ENCODE measurements at regions not wholly inside any gene's neighbourhood (a gene's known extent, or its start where the extent isn't known, plus 50 kb on each side); places are given as distances from the start of the nearest gene placed in this dataset.
"Not testable (repeated sequence)": the region's sequence is repeated elsewhere in the genome, so short reads cannot be mapped to it uniquely, and the experiment has no call there.

DNA sequence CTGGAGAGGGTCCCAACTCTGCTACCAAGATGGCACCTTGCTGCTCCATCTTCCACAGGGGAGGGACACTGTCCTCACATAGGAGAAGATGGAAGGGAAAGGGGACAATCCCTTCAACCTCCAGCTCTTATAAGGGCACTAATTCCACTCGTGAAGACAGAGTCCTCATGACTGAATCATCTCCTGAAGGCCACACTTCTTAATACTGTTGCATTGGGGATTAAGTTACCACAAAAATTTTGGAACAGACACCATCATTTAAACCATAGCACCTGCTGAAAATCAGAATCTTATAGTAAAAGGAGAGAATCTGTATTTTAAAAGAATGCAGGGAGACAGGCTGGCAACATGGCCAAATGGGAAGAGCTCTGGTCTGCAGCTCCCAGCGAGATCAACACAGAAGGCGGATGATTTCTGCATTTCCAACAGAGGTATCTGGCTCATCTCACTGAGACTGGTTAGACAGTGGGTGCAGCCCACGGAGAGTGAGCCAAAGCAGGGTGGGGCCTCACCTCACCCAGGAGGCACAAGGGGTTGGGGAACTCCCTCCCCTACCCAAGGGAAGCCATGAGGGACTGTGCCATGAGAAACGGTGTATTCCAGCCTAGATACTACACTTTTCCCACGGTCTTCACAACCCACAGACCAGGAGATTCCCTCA is 69.4 kb upstream of the LIPC start:
- no peak for DNase-seq

DNA sequence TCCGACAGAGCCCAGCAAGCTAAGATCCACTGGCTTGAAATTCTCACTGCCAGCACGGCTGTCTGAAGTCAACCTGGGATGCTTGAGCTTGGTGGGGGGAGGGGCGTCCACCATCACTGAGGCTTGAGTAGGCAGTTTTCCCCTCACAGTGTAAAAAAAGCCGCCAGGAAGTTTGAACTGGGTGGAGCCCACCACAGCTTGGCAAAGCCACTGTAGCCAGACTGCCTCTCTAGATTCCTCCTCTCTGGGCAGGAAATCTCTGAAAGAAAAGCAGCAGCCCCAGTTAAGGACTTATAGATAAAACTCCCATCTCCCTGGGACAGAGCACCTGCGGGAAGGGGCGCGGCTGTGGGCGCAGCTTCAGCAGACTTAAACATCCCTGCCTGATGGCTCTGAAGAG is 68.7 kb upstream of the LIPC start:
- not testable (repeated sequence) for DNase-seq

DNA sequence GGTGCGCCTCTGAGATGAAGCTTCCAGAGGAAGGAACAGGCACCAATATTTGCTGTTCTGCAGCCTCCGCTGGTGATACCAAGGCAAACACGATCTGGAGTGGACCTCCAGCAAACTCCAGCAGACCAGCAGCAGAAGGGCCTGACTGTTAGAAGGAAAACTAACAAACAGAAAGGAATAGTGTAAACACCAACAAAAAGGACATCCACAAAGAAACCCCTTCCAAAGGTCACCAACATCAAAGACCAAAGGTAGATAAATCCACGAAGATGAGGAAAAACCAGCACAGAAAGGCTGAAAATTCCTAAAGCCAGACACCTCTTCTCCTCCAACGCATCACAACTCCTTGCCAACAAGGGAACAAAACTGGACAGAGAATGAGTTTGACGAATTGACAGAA is 68.1 kb upstream of the LIPC start:
- not testable (repeated sequence) for DNase-seq

DNA sequence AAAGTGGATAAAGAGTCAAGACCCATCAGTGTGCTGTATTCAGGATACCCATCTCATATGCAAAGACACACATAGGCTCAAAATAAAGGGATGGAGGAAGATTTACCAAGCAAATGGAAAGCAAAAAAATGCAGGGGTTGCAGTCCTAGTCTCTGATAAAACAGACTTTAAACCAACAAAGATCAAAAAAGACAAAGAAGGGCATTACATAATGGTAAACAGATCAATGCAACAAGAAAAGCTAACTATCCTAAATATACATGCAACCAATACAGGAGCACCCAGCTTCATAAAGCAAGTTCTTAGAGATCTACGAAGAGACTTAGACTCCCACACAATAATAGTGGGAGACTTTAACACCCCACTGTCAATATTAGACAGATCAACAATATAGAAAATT is 66.7 kb upstream of the LIPC start:
- not testable (repeated sequence) for DNase-seq

DNA sequence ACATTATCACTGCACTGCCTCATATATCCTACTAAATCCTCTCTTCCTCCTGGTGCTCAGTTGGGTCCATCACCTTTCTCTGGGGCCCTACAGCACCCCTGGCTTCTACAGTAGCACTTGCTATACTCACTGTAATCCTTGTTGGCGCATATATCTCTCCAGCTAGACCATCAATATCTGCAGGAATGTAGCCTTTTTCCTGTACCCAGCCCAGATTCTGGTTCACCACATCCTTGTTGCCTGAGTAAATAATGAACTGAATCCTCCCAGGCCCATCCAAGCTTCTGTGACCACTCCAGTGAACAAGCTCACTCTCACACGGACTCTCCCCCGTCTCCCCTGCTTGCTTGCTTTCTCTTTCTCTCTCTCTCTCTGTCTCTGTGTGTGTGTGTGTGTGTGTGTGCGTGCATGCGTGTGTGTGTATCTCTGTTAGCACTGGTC is 62.5 kb upstream of the LIPC start:
- no peak for DNase-seq

DNA sequence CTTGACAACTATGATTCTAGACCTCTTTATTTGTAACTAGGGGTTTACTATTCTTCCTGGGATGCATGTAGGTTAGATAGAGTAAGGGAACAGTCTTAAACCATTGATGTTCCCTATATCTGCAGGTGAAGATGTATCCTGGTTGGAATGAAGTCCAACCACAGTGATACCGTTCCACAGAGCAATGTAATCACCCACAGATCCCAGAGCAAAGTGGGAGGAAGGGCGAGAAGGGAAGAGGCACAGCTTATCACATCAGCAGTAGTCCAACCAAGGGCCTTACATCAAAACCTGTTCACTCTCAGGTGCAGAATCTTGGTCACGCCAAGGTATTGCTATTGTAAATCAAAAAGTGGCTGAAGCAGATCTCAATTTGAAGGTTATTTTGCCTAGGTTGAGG is 61.8 kb upstream of the LIPC start:
- DNase-seq, result no peak

DNA sequence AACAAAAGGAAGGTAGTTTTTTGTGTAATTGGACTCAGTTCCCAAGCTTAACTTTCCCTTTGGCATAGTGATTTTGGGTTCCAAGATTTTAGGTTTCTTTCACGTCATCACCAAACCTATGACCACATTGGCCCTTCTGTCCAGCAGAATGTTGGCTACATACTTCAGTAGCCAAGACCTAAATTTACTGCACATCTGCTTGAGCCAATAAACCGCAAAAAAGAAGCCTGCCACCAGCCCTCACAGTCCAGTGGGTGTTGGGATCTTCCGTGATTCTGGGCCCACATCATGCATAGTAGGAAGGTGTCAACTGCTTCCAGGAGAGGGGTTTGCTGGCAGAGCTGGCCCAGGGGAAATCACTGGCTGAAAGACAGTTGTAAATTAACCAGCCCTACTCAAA is 57.6 kb upstream of the LIPC start:
- no peak for DNase-seq

DNA sequence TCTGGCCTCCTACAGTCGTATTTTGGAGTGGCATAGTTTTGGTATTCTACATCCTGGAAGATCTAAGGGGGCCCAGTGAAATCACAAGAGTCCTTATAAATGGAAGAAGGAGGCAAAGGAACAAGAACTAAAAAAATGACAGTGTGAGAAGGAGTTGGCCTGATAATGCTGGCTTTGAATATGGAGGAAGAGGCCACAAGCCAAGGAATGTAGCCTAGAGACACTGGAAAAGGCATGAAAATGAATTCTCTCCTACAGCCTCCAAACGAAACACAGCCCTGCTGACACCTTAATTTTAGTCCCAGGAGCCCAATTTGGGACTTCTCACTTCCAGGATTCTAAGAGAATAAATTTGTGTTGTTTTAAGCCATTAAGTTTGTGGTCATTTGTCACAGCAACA is 54.6 kb upstream of the LIPC start:
- DNase-seq, result no peak

DNA sequence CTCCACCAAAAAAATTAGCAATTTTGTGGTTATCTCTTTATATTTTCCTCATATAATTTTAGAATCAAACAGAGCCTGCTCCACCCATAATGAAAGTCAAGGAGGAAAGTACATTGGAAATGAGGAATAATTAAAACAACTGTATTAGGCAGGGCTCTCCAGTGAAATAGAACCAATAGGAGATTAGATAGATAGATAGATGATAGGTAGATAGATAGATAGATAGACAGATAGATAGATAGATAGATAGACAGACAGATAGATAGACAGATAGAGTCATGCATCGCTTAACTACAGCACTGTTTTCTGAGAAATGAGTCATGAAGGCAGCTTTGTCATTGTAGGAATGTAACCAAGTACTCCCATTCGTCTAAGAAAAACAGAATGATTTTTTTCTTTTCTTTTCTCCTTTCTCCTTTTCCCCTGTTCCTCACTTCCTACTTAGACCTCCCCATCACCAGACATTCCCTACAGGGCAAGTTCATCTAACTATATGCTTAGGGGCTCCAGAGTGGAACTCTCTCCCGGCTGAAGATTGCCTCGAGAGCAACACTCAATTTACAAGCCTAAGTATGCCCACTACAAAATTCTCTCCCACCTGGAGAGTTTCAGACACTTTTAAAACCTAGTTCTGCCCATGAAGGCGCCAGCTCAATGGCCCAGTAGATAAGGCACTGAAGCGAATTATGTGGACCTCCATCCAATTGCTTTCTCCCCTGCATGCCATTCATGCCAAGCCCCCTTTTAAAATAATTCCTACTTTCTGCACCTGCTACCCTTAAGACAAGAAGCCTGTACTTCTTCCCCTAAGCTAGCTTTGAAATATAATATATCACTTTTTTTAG is 53.3 kb upstream of the LIPC start:
- DNase-seq, result no peak

DNA sequence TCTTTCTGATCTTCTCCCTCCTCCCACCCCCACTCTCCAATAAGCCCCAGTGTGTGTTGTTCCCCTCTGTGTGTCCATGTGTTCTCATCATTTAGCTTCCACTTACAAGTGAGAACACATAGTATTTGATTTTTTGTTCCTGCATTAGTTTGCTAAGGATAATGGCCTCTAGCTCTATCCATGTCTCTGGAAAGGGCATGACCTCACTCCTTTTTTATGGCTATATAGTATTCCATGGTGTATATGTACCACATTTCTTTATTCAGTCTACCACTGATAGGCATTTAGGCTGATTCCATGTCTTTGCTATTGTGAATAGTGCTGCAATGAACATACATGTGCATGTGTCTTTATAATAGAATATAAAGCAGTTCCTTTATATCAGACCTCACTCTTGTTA is 52.3 kb upstream of the LIPC start:
- DNase-seq, result not testable (repeated sequence)

DNA sequence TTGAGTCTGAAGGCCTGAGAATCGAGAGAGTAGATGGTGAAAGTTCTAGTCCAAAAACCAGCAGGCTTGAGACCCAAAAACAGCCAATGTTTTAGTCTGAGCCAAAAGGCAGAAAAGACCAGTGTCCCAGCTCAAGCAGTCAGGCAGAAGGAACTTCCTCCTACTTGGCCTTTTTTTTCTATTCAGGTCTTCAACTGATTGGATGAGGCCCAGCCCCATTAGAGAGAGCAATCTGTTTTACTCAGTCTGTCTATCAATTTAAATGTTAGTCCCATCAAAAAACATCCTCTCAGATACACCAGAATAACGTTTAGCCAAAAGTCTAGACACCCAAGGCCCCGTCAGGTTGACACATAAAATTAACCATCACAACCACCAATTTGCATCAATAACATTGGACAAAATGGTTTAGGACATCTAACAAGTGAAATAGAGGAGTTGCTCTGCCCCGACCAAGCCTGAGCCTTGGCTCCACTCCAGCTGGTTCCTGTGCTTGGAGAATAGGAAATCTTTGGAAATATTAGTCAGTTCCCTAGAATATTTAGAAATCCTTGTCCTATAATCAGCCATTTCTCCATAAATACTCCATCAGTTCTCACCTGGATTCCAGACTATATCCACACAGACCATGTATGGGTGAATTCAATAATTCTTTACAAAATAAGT is 51.4 kb upstream of the LIPC start:
- no peak for DNase-seq

DNA sequence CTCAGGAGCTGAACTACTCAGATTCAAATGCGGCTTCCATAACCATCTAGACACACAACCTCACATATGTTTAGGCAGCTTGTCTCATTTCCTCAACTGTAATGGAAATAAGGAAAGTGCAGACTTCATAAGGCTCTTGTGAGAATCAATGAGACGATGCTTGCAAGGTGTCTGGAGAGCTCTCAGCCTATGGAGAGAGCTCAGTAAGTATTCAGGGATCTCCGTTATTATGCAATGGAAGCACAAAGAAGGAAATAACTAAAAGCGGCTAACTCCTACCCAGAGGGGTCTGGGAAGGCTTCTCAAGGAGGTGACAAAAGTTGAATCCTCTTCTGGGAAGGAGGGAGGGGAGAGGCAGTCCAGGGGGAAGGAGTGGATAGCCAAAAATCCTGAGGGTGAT is 50.1 kb upstream of the LIPC start:
- no peak for DNase-seq
